GM12878 (cell line): ENCODE measurements at regions not wholly inside any gene's neighbourhood (a gene's known extent, or its start where the extent isn't known, plus 50 kb on each side); places are given as distances from the start of the nearest gene placed in this dataset.

Experiments used
- CREM ChIP-seq: IDR thresholded peaks from 2 replicates; pipeline ENCODE4 v1.6.1; 2014; ENCODE audit warnings: antibody characterized with exemption, low read depth
- CTCF ChIP-seq, 3 experiments: IDR thresholded peaks in 2 of 3; conservative IDR thresholded peaks in 1 of 3; 2 replicates each; pipeline ENCODE4 v1.5.1; 2011; ENCODE audit warnings: low read depth in 3 of 3, low read length in 3 of 3, mild to moderate bottlenecking in 3 of 3, control low read depth in 2 of 3, moderate library complexity in 2 of 3, inconsistent platforms in 1 of 3, mixed read lengths in 1 of 3; ENCODE audit not compliant: control insufficient read depth in 2 of 3, insufficient read depth in 1 of 3; ENCODE audit errors: extremely low read depth in 1 of 3
- PAX8 ChIP-seq: fragments of 450-650 bp; IDR thresholded peaks from 2 replicates; pipeline ENCODE4 v1.6.1; 2017; ENCODE audit warnings: mild to moderate bottlenecking, moderate library complexity
- RBBP5 ChIP-seq: fragments of 200-600 bp; sonication (generic); conservative IDR thresholded peaks from 2 replicates; pipeline ENCODE4 v1.6.1; 2016
- SP1 ChIP-seq: IDR thresholded peaks from one replicate; pipeline ENCODE4 v1.6.1; 2011; ENCODE audit warnings: low read depth, low read length
- STAT1 ChIP-seq: fragments of 450-650 bp; conservative IDR thresholded peaks from 2 replicates; pipeline ENCODE4 v1.6.1; 2014; ENCODE audit warnings: antibody characterized with exemption, mild to moderate bottlenecking
- YY1 ChIP-seq: IDR thresholded peaks from 2 replicates; pipeline ENCODE4 v1.6.1; 2011; ENCODE audit warnings: low read depth, mild to moderate bottlenecking, low read length

- TF ChIP-seq SP1 (no peak), CTCF (IDR thresholded peaks at IDR 0.05 in 2 of 3, conservative IDR thresholded peaks at IDR 0.05 in 1 of 3; ENCODE audit: control insufficient read depth in 2 of 3, extremely low read depth in 1 of 3, insufficient read depth in 1 of 3, low read depth in 3 of 3, low read length in 3 of 3) (no peak), YY1 (no peak), CREM (no peak), STAT1 (no peak), PAX8 (no peak), RBBP5 (no peak)
These were observed 118.7 kb upstream of the WNT4 start for GRCh38 chr1:22261580-22261979.
